ENCODE measurements at regions not wholly inside any gene's neighbourhood (a gene's known extent, or its start where the extent isn't known, plus 50 kb on each side); places are given as distances from the start of the nearest gene placed in this dataset.

DNA sequence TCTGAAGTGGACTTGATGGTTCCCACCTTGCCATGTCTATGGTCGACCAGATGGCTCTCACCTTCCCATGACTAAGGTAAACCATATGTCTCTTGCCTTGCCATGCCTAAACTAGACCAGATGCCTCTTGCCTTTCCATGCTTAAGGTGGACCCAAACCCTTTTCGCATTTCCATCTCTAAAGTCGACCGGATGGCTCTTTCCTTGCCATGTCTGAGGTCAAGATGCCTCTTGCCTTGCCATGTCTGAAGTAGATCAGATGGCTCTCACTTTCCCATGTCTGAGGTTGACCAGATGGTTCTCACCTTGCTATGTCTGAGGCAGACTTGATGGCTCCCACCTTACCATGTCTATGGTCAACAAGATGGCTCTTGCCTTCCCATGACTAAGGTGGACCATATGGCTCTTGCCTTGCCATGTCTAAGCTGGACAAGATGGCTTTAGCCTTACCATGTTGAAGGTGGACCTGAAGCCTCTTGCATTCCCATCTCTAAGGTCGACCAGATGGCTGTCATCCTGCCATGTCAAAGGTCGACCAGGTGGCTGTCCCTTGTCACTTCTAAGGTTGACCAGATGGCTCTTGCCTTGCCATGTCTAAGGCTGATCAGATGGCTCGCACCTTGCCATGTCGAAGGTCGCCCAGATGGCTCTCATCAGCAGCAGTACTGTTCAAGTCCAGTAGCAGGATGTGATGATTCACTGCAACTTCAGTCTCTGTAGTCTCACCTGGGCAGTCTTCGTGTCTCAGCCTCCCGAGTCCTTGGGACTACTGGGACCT, 1439.4 kb downstream of the UQCRFS1 start:
- H3K27ac ChIP-seq: no peak overlapping the region
- WGBS, 3 donors: 85 to 88% (median 88%) methylated on average over 11 of the region's 11 CpGs

DNA sequence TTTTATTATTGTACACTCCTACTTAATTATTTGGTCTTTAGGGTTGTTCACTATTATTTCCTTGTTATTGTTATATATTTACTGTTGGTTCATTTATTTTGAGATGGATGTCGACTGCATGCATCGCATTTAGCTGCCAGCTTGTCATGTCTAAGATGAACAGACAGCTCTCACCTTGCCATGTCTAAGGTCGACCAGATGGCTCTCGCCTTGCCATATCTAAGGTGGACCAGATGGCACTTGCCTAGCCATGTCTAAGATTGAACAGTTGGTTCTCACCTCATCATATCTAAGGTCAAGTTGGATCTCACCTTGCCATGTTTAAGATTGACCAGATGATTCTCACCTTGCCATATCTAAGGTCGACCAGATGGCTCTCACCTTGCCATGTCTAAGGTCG, 1440.9 kb downstream of the UQCRFS1 start:
- WGBS, 3 donors: 98% methylated on average over 6 of the region's 6 CpGs
- no peak overlapping the region for H3K4me3 ChIP-seq
- no peaks in the 10 kb centered on the region for H3K4me1 ChIP-seq
- H3K27me3 ChIP-seq (ENCODE audit: insufficient read depth in 3 of 3, low read length in 2 of 3): no peaks in the 10 kb centered on the region
- no peak for DNase-seq
- H3K9me3 ChIP-seq: no peaks in the 10 kb centered on the region
- intact Hi-C loops (cut with DNase I): no loop called here
- no peak for ATAC-seq
- TF ChIP-seq, protein P1, sequence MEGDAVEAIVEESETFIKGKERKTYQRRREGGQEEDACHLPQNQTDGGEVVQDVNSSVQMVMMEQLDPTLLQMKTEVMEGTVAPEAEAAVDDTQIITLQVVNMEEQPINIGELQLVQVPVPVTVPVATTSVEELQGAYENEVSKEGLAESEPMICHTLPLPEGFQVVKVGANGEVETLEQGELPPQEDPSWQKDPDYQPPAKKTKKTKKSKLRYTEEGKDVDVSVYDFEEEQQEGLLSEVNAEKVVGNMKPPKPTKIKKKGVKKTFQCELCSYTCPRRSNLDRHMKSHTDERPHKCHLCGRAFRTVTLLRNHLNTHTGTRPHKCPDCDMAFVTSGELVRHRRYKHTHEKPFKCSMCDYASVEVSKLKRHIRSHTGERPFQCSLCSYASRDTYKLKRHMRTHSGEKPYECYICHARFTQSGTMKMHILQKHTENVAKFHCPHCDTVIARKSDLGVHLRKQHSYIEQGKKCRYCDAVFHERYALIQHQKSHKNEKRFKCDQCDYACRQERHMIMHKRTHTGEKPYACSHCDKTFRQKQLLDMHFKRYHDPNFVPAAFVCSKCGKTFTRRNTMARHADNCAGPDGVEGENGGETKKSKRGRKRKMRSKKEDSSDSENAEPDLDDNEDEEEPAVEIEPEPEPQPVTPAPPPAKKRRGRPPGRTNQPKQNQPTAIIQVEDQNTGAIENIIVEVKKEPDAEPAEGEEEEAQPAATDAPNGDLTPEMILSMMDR (IDR thresholded peaks at IDR 0.05): no peak
- H3K27ac ChIP-seq: no peak overlapping the region
- H3K36me3 ChIP-seq (ENCODE audit: insufficient read depth in 1 of 2, low read depth in 1 of 2): peaks cover 0 to 30% of the 10 kb centered on the region in 2 donors

More for the DNA sequence above, 1439.4 kb downstream of the UQCRFS1 start:
- no peak for ATAC-seq
- peaks cover 0 to 30% of the 10 kb centered on the region in 2 donors for H3K36me3 ChIP-seq (ENCODE audit: insufficient read depth in 1 of 2, low read depth in 1 of 2)
- TF ChIP-seq, protein P1 (IDR thresholded peaks at IDR 0.05): no peak
- no peak for DNase-seq
- intact Hi-C loops (cut with DNase I): no loop called here
- no peaks in the 10 kb centered on the region for H3K27me3 ChIP-seq (ENCODE audit: insufficient read depth in 3 of 3, low read length in 2 of 3)
- no peak overlapping the region for H3K4me3 ChIP-seq
- H3K4me1 ChIP-seq: no peaks in the 10 kb centered on the region
- H3K9me3 ChIP-seq: no peaks in the 10 kb centered on the region

DNA sequence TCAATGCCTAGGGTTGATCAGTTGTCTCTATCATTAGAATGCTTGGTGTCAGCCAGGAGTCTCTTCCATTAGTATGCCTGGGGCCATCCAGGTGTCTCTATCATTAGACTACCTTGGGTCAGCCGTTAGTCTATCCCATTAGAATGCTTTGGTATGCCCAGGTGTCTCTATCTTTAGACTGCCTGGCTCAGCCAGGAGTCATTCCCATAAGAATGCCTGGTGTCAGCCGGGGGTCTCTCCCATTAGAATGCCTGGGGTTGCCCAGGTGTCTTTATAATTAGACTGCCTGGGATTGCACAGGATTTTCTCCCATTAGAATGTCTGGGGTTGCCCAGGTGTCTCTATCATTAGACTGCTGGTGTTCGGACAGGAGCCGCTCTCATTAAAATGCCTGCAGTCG, 1442.9 kb downstream of the UQCRFS1 start:
- peaks cover 0 to 24% of the 10 kb centered on the region in 2 donors for H3K36me3 ChIP-seq (ENCODE audit: insufficient read depth in 1 of 2, low read depth in 1 of 2)
- DNase-seq: no peak
- no peak overlapping the region for H3K4me3 ChIP-seq
- TF ChIP-seq, protein P1 (IDR thresholded peaks at IDR 0.05): no peak
- 97 to 98% (median 98%) methylated on average over 5 of the region's 5 CpGs for WGBS, 3 donors
- intact Hi-C loops (cut with DNase I): no loop called here
- no peaks in the 10 kb centered on the region for H3K4me1 ChIP-seq
- no peak for ATAC-seq
- no peaks in the 10 kb centered on the region for H3K9me3 ChIP-seq
- H3K27ac ChIP-seq: no peak overlapping the region
- no peaks in the 10 kb centered on the region for H3K27me3 ChIP-seq (ENCODE audit: insufficient read depth in 3 of 3, low read length in 2 of 3)

DNA sequence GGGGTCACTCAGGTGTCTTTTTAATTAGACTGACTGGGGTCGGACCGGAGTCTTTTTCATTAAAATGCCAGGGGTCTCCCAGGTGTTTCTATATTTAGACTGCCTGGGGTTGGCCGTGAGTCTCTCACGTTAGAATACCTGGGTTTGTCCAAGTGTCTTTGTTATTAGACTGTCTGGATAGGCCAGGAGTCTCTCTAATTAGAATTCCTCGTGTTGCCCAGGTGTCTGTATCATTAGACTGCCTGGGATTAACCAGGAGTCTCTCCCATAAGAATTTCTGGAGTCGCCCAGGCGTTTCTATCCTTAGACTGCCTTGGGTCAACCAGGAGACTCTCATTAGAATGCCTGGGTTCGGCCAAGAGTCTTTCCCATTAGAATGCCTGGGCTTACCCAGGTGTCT, 1445.7 kb downstream of the UQCRFS1 start:
- Histone ChIP-seq H3K4me1 (no peaks in the 10 kb centered on the region), H3K36me3 (ENCODE audit: insufficient read depth in 1 of 2, low read depth in 1 of 2) (no peaks in the 10 kb centered on the region), H3K27me3 (ENCODE audit: insufficient read depth in 3 of 3, low read length in 2 of 3) (no peaks in the 10 kb centered on the region), H3K9me3 (no peaks in the 10 kb centered on the region), H3K27ac (no peak overlapping the region), H3K4me3 (no peak overlapping the region)
- DNase-seq (no peak), ATAC-seq (no peak)
- intact Hi-C loops (cut with DNase I): no loop called here
- TF ChIP-seq, protein P1 (IDR thresholded peaks at IDR 0.05): no peak
- WGBS, 3 donors: 72 to 79% (median 75%) methylated on average over 8 of the region's 8 CpGs

Data from psoas muscle (tissue), 7 donors.